ENCODE measurements at regions not wholly inside any gene's neighbourhood (a gene's known extent, or its start where the extent isn't known, plus 50 kb on each side); places are given as distances from the start of the nearest gene placed in this dataset.

GRCh38 chr4:111992351-111993168, 152.7 kb upstream of the FAM241A start:
- no peak for DNase-seq
- ChIA-PET CTCF (no interaction called here), POLR2A (no interaction called here)
- no peak overlapping the region for H3K4me3 Mint-ChIP-seq
- no peaks in the 10 kb centered on the region for H3K36me3 Mint-ChIP-seq (ENCODE audit: low read depth)
- no peak overlapping the region for H3K27ac Mint-ChIP-seq
- H3K9me3 Mint-ChIP-seq = no peaks in the 10 kb centered on the region
- no peaks in the 10 kb centered on the region for H3K4me1 Mint-ChIP-seq
- peaks cover 6% of the 10 kb centered on the region for H3K27me3 Mint-ChIP-seq

- POLR2A ChIA-PET = no interaction called here
- DNase-seq = no peak
- Mint-ChIP-seq H3K27me3 (peaks cover 6% of the 10 kb centered on the region), H3K36me3 (ENCODE audit: low read depth) (no peaks in the 10 kb centered on the region), H3K4me3 (no peak overlapping the region), H3K9me3 (no peaks in the 10 kb centered on the region), H3K27ac (no peak overlapping the region), H3K4me1 (no peaks in the 10 kb centered on the region)
- CTCF ChIA-PET = no interaction called here
These were observed 150.9 kb upstream of the FAM241A start for GRCh38 chr4:111994392-111994791.

GRCh38 chr4:111997785-111998184, 147.5 kb upstream of the FAM241A start:
- no peaks in the 10 kb centered on the region for H3K36me3 Mint-ChIP-seq (ENCODE audit: low read depth)
- H3K27me3 Mint-ChIP-seq = peaks cover 3% of the 10 kb centered on the region
- H3K27ac Mint-ChIP-seq = no peak overlapping the region
- H3K9me3 Mint-ChIP-seq = no peaks in the 10 kb centered on the region
- H3K4me1 Mint-ChIP-seq = no peaks in the 10 kb centered on the region
- DNase-seq = no peak
- POLR2A ChIA-PET = no interaction called here
- no peak overlapping the region for H3K4me3 Mint-ChIP-seq
- CTCF ChIA-PET = interaction anchor here (0.6 kb wide), 1 partner anchor 372 kb away, joined by 3 read pairs; no protein-coding TSS in a partner anchor

GRCh38 chr4:111999801-112000200, 145.5 kb upstream of the FAM241A start:
- no peak for DNase-seq
- Mint-ChIP-seq H3K36me3 (ENCODE audit: low read depth) (no peaks in the 10 kb centered on the region), H3K27ac (no peak overlapping the region), H3K27me3 (peaks cover 2% of the 10 kb centered on the region), H3K4me3 (no peak overlapping the region), H3K4me1 (no peaks in the 10 kb centered on the region), H3K9me3 (no peaks in the 10 kb centered on the region)
- CTCF ChIA-PET = no interaction called here
- POLR2A ChIA-PET = no interaction called here

- DNase-seq = no peak
- H3K4me1 Mint-ChIP-seq = no peaks in the 10 kb centered on the region
- H3K27ac Mint-ChIP-seq = no peak overlapping the region
- no peaks in the 10 kb centered on the region for H3K9me3 Mint-ChIP-seq
- peaks cover 2% of the 10 kb centered on the region for H3K27me3 Mint-ChIP-seq
- no peaks in the 10 kb centered on the region for H3K36me3 Mint-ChIP-seq (ENCODE audit: low read depth)
- CTCF ChIA-PET = no interaction called here
- POLR2A ChIA-PET = no interaction called here
- H3K4me3 Mint-ChIP-seq = no peak overlapping the region
These were observed 144.2 kb upstream of the FAM241A start for GRCh38 chr4:112001041-112001440.

GRCh38 chr4:112002248-112002661, 143.0 kb upstream of the FAM241A start:
- Mint-ChIP-seq H3K27ac (no peak overlapping the region), H3K4me3 (no peak overlapping the region), H3K4me1 (no peaks in the 10 kb centered on the region), H3K36me3 (ENCODE audit: low read depth) (no peaks in the 10 kb centered on the region), H3K27me3 (peaks cover 2% of the 10 kb centered on the region), H3K9me3 (no peaks in the 10 kb centered on the region)
- DNase-seq = no peak
- ChIA-PET POLR2A (no interaction called here), CTCF (no interaction called here)

GRCh38 chr4:112003231-112003907, 141.9 kb upstream of the FAM241A start:
- no peaks in the 10 kb centered on the region for H3K9me3 Mint-ChIP-seq
- no peaks in the 10 kb centered on the region for H3K36me3 Mint-ChIP-seq (ENCODE audit: low read depth)
- POLR2A ChIA-PET = no interaction called here
- peaks cover 2% of the 10 kb centered on the region for H3K27me3 Mint-ChIP-seq
- no peak overlapping the region for H3K4me3 Mint-ChIP-seq
- no peaks in the 10 kb centered on the region for H3K4me1 Mint-ChIP-seq
- CTCF ChIA-PET = no interaction called here
- DNase-seq = no peak
- no peak overlapping the region for H3K27ac Mint-ChIP-seq

- Mint-ChIP-seq H3K4me1 (no peaks in the 10 kb centered on the region), H3K9me3 (no peaks in the 10 kb centered on the region), H3K4me3 (no peak overlapping the region), H3K36me3 (ENCODE audit: low read depth) (no peaks in the 10 kb centered on the region), H3K27me3 (peaks cover 2% of the 10 kb centered on the region), H3K27ac (no peak overlapping the region)
- no peak for DNase-seq
- ChIA-PET POLR2A (no interaction called here), CTCF (no interaction called here)
These were observed 140.2 kb upstream of the FAM241A start for GRCh38 chr4:112005027-112005426.

GRCh38 chr4:112007391-112007790, 137.9 kb upstream of the FAM241A start:
- Mint-ChIP-seq H3K4me1 (no peaks in the 10 kb centered on the region), H3K27ac (no peak overlapping the region), H3K9me3 (no peaks in the 10 kb centered on the region), H3K36me3 (ENCODE audit: low read depth) (no peaks in the 10 kb centered on the region), H3K4me3 (no peak overlapping the region), H3K27me3 (peaks cover 2% of the 10 kb centered on the region)
- DNase-seq = no peak
- CTCF ChIA-PET = no interaction called here
- POLR2A ChIA-PET = no interaction called here

- H3K4me3 Mint-ChIP-seq = no peak overlapping the region
- DNase-seq = no peak
- no peaks in the 10 kb centered on the region for H3K9me3 Mint-ChIP-seq
- H3K27ac Mint-ChIP-seq = no peak overlapping the region
- CTCF ChIA-PET = no interaction called here
- H3K36me3 Mint-ChIP-seq (ENCODE audit: low read depth) = no peaks in the 10 kb centered on the region
- H3K27me3 Mint-ChIP-seq = peaks cover 7% of the 10 kb centered on the region
- no peaks in the 10 kb centered on the region for H3K4me1 Mint-ChIP-seq
- POLR2A ChIA-PET = no interaction called here
These were observed 129.3 kb upstream of the FAM241A start for GRCh38 chr4:112015960-112016359.

- H3K4me3 Mint-ChIP-seq = no peak overlapping the region
- H3K27me3 Mint-ChIP-seq = peaks cover 10% of the 10 kb centered on the region
- H3K27ac Mint-ChIP-seq = no peak overlapping the region
- CTCF ChIA-PET = no interaction called here
- POLR2A ChIA-PET = no interaction called here
- no peaks in the 10 kb centered on the region for H3K4me1 Mint-ChIP-seq
- no peaks in the 10 kb centered on the region for H3K9me3 Mint-ChIP-seq
- H3K36me3 Mint-ChIP-seq (ENCODE audit: low read depth) = no peaks in the 10 kb centered on the region
- DNase-seq = no peak
These were observed 121.8 kb upstream of the FAM241A start for GRCh38 chr4:112023402-112023950.

GRCh38 chr4:112026058-112026457, 119.2 kb upstream of the FAM241A start:
- Mint-ChIP-seq H3K9me3 (no peaks in the 10 kb centered on the region), H3K4me1 (no peaks in the 10 kb centered on the region), H3K27ac (no peak overlapping the region), H3K4me3 (no peak overlapping the region), H3K27me3 (peaks cover 20% of the 10 kb centered on the region), H3K36me3 (ENCODE audit: low read depth) (no peaks in the 10 kb centered on the region)
- ChIA-PET POLR2A (no interaction called here), CTCF (no interaction called here)
- no peak for DNase-seq

- H3K4me3 Mint-ChIP-seq = no peak overlapping the region
- no peaks in the 10 kb centered on the region for H3K9me3 Mint-ChIP-seq
- POLR2A ChIA-PET = no interaction called here
- CTCF ChIA-PET = interaction anchor here (0.6 kb wide), 1 partner anchor 20 kb away, joined by 4 read pairs; no protein-coding TSS in a partner anchor
- H3K27me3 Mint-ChIP-seq = peaks cover 26% of the 10 kb centered on the region
- H3K27ac Mint-ChIP-seq = no peak overlapping the region
- no peaks in the 10 kb centered on the region for H3K36me3 Mint-ChIP-seq (ENCODE audit: low read depth)
- no peaks in the 10 kb centered on the region for H3K4me1 Mint-ChIP-seq
- DNase-seq = no peak
These were observed 115.5 kb upstream of the FAM241A start for GRCh38 chr4:112029771-112030171.
